ENCODE measurements at regions not wholly inside any gene's neighbourhood (a gene's known extent, or its start where the extent isn't known, plus 50 kb on each side); places are given as distances from the start of the nearest gene placed in this dataset.

- DNase-seq = no peak
- Histone ChIP-seq H3K4me3 (no peak overlapping the region), H3K27ac (no peak overlapping the region), H3K4me1 (peaks cover 0 to 16% (median 0%) of the 10 kb centered on the region in 9 donors), H3K9me3 (no peaks in the 10 kb centered on the region), H3K27me3 (no peaks in the 10 kb centered on the region), H3K36me3 (no peaks in the 10 kb centered on the region)
- TF ChIP-seq, protein P1, sequence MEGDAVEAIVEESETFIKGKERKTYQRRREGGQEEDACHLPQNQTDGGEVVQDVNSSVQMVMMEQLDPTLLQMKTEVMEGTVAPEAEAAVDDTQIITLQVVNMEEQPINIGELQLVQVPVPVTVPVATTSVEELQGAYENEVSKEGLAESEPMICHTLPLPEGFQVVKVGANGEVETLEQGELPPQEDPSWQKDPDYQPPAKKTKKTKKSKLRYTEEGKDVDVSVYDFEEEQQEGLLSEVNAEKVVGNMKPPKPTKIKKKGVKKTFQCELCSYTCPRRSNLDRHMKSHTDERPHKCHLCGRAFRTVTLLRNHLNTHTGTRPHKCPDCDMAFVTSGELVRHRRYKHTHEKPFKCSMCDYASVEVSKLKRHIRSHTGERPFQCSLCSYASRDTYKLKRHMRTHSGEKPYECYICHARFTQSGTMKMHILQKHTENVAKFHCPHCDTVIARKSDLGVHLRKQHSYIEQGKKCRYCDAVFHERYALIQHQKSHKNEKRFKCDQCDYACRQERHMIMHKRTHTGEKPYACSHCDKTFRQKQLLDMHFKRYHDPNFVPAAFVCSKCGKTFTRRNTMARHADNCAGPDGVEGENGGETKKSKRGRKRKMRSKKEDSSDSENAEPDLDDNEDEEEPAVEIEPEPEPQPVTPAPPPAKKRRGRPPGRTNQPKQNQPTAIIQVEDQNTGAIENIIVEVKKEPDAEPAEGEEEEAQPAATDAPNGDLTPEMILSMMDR (IDR thresholded peaks at IDR 0.05) = no peak
- intact Hi-C loops (cut with DNase I) = no loop called here
- no peak for ATAC-seq
- WGBS, 2 donors = 85 to 96% methylated on average over 8 of the region's 8 CpGs
Observed at GRCh38 chr13:20348645-20349408, 116.7 kb upstream of the GJB6 start.

DNA sequence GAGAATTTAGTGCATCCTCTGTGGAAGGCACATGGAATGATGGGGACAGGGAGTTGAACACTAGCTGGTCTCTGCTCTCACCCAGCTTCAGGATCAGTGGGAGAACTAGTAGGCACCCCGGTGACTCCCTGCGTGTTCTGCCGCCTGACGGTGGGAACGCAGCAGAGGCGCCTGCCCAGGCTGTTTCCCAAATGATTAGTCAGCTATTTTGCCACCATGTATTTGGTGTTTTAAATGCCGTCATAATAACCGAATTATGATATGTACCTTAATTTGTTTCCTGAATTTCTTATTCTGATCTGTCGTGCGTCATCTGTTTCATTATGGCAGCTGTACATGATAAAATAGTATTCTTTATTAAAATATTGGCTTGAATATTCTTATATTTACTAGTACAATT lies 115.9 kb upstream of the GJB6 start:
- H3K27me3 ChIP-seq = peaks cover 0 to under 1% (median 0%) of the 10 kb centered on the region in 7 donors
- peaks cover 0 to 15% (median 0%) of the 10 kb centered on the region in 9 donors for H3K4me1 ChIP-seq
- no peak overlapping the region for H3K27ac ChIP-seq
- no peaks in the 10 kb centered on the region for H3K9me3 ChIP-seq
- TF ChIP-seq, protein P1 (IDR thresholded peaks at IDR 0.05) = no peak
- intact Hi-C loops (cut with DNase I) = no loop called here
- ATAC-seq (no peak), DNase-seq (no peak)
- no peaks in the 10 kb centered on the region for H3K36me3 ChIP-seq
- no peak overlapping the region for H3K4me3 ChIP-seq
- 94 to 95% methylated on average over 10 of the region's 10 CpGs for WGBS, 2 donors

- Histone ChIP-seq H3K9me3 (no peaks in the 10 kb centered on the region), H3K36me3 (no peaks in the 10 kb centered on the region), H3K4me1 (peaks cover 0 to 6% (median 0%) of the 10 kb centered on the region in 9 donors), H3K27me3 (peaks cover 0 to 3% (median 0%) of the 10 kb centered on the region in 7 donors), H3K27ac (no peak overlapping the region), H3K4me3 (no peak overlapping the region)
- TF ChIP-seq, protein P1 (IDR thresholded peaks at IDR 0.05) = no peak
- no peak for ATAC-seq
- no peak for DNase-seq
- intact Hi-C loops (cut with DNase I) = no loop called here
- WGBS, 2 donors = 78 to 82% methylated on average over 10 of the region's 10 CpGs
Observed at GRCh38 chr13:20344836-20345490, 112.8 kb upstream of the GJB6 start.

- DNase-seq = no peak
- Histone ChIP-seq H3K27me3 (peaks cover 0 to 3% (median 0%) of the 10 kb centered on the region in 7 donors), H3K4me1 (peaks cover 0 to 11% (median 0%) of the 10 kb centered on the region in 9 donors), H3K9me3 (no peaks in the 10 kb centered on the region), H3K36me3 (no peaks in the 10 kb centered on the region), H3K4me3 (no peak overlapping the region), H3K27ac (no peak overlapping the region)
- TF ChIP-seq, protein P1 (IDR thresholded peaks at IDR 0.05) = no peak
- 93 to 98% methylated on average over 3 of the region's 3 CpGs for WGBS, 2 donors
- ATAC-seq = no peak
- intact Hi-C loops (cut with DNase I) = no loop called here
Observed at GRCh38 chr13:20342311-20342710, 110.2 kb upstream of the GJB6 start.
